ENCODE measurements at regions not wholly inside any gene's neighbourhood (a gene's known extent, or its start where the extent isn't known, plus 50 kb on each side); places are given as distances from the start of the nearest gene placed in this dataset.

GRCh38 chr14:30230719-30231118 is 303.1 kb upstream of the PRKD1 start:
- no peak overlapping the region for H3K27ac Mint-ChIP-seq
- TF ChIP-seq, protein P1, sequence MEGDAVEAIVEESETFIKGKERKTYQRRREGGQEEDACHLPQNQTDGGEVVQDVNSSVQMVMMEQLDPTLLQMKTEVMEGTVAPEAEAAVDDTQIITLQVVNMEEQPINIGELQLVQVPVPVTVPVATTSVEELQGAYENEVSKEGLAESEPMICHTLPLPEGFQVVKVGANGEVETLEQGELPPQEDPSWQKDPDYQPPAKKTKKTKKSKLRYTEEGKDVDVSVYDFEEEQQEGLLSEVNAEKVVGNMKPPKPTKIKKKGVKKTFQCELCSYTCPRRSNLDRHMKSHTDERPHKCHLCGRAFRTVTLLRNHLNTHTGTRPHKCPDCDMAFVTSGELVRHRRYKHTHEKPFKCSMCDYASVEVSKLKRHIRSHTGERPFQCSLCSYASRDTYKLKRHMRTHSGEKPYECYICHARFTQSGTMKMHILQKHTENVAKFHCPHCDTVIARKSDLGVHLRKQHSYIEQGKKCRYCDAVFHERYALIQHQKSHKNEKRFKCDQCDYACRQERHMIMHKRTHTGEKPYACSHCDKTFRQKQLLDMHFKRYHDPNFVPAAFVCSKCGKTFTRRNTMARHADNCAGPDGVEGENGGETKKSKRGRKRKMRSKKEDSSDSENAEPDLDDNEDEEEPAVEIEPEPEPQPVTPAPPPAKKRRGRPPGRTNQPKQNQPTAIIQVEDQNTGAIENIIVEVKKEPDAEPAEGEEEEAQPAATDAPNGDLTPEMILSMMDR (conservative IDR thresholded peaks at IDR 0.05): no peak
- peaks cover 5% of the 10 kb centered on the region for H3K27me3 Mint-ChIP-seq
- no peaks in the 10 kb centered on the region for H3K9me3 Mint-ChIP-seq
- peaks cover 4% of the 10 kb centered on the region for H3K4me1 Mint-ChIP-seq (ENCODE audit: unreplicated experiment)
- no peaks in the 10 kb centered on the region for H3K36me3 Mint-ChIP-seq
- no peak overlapping the region for H3K4me3 Mint-ChIP-seq
- DNase-seq (ENCODE audit: extremely low spot score, unreplicated experiment): no peak

DNA sequence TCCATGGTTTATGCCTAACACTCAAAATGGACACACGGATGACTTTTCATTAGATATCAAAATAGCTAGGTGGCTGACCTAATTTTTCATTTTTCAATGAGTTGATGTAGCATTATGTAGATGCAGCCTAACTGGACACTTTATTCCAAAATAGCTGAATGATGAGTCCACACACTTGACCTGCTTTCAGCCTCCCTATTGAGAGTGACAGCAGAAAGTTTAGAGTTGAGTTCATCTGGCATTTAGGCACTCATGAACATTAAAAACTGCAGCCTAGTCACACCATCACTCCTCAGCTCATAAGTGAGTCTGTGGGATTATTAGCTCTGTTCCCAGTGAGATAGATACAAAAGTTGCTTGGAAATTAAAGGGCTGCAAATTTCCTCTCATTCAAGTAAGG is 307.3 kb upstream of the PRKD1 start:
- TF ChIP-seq, protein P1 (conservative IDR thresholded peaks at IDR 0.05): no peak

GRCh38 chr14:30235485-30235884 is 307.8 kb upstream of the PRKD1 start:
- Mint-ChIP-seq H3K9me3 (peaks cover under 1% of the 10 kb centered on the region), H3K36me3 (no peaks in the 10 kb centered on the region), H3K4me3 (no peak overlapping the region), H3K27ac (no peak overlapping the region), H3K4me1 (ENCODE audit: unreplicated experiment) (peaks cover 13% of the 10 kb centered on the region), H3K27me3 (peaks cover 5% of the 10 kb centered on the region)
- no peak for DNase-seq (ENCODE audit: extremely low spot score, unreplicated experiment)
- TF ChIP-seq, protein P1 (conservative IDR thresholded peaks at IDR 0.05): no peak

More for the DNA sequence above, 307.3 kb upstream of the PRKD1 start:
- Mint-ChIP-seq H3K4me3 (no peak overlapping the region), H3K27me3 (peaks cover 5% of the 10 kb centered on the region), H3K9me3 (no peaks in the 10 kb centered on the region), H3K36me3 (no peaks in the 10 kb centered on the region), H3K4me1 (ENCODE audit: unreplicated experiment) (peaks cover 10% of the 10 kb centered on the region), H3K27ac (no peak overlapping the region)
- DNase-seq (ENCODE audit: extremely low spot score, unreplicated experiment): no peak

GRCh38 chr14:30238936-30239335 is 311.3 kb upstream of the PRKD1 start:
- TF ChIP-seq, protein P1 (conservative IDR thresholded peaks at IDR 0.05): no peak
- Mint-ChIP-seq H3K9me3 (peaks cover 4% of the 10 kb centered on the region), H3K27me3 (no peaks in the 10 kb centered on the region), H3K4me1 (ENCODE audit: unreplicated experiment) (peaks cover 16% of the 10 kb centered on the region), H3K27ac (no peak overlapping the region), H3K36me3 (no peaks in the 10 kb centered on the region), H3K4me3 (no peak overlapping the region)
- no peak for DNase-seq (ENCODE audit: extremely low spot score, unreplicated experiment)

GRCh38 chr14:30240018-30240417 is 312.4 kb upstream of the PRKD1 start:
- DNase-seq (ENCODE audit: extremely low spot score, unreplicated experiment): no peak
- Mint-ChIP-seq H3K27ac (no peak overlapping the region), H3K9me3 (peaks cover 4% of the 10 kb centered on the region), H3K4me1 (ENCODE audit: unreplicated experiment) (peaks cover 16% of the 10 kb centered on the region), H3K36me3 (no peaks in the 10 kb centered on the region), H3K4me3 (no peak overlapping the region), H3K27me3 (no peaks in the 10 kb centered on the region)
- TF ChIP-seq, protein P1 (conservative IDR thresholded peaks at IDR 0.05): no peak

DNA sequence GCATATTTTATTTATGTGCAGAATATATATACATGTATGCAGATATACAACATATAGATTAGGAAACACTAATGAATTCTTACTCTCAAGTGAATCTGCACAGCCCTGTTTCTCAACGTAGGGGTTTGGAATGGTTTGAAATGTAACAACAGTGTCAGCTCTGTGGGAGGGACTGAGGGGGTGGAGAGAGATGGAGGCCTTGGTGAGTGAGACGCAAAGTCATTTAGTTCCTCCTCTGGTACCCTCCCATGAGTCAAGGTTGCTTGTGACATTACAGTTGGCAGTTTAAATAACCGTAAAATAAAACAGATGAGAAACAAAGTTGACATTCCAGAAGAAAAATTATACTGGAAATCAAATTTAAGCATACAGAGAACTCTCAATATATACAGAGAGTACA is 313.0 kb upstream of the PRKD1 start:
- H3K27ac Mint-ChIP-seq: no peak overlapping the region
- DNase-seq (ENCODE audit: extremely low spot score, unreplicated experiment): no peak
- no peak overlapping the region for H3K4me3 Mint-ChIP-seq
- TF ChIP-seq, protein P1 (conservative IDR thresholded peaks at IDR 0.05): no peak
- no peaks in the 10 kb centered on the region for H3K27me3 Mint-ChIP-seq
- H3K9me3 Mint-ChIP-seq: peaks cover 4% of the 10 kb centered on the region
- no peaks in the 10 kb centered on the region for H3K36me3 Mint-ChIP-seq
- peaks cover 16% of the 10 kb centered on the region for H3K4me1 Mint-ChIP-seq (ENCODE audit: unreplicated experiment)

All from type B pancreatic cell (in vitro differentiated cells).